GM18507 (cell line): ENCODE measurements at regions not wholly inside any gene's neighbourhood (a gene's known extent, or its start where the extent isn't known, plus 50 kb on each side); places are given as distances from the start of the nearest gene placed in this dataset.

Source experiments
- DNase-seq: peaks from one replicate; pipeline ENCODE4 v3.0.0; 2011; ENCODE audit warnings: low read depth; ENCODE audit not compliant: insufficient read length; ENCODE audit errors: extremely low spot score
- FAIRE-seq: peaks from 2 replicates; lab custom pipeline; 2011; peaks lifted over from hg19 to GRCh38; lab: Jason Lieb, UNC

GRCh38 chr18:40415176-40415791, 1539.8 kb upstream of the PIK3C3 start:
- DNase-seq (no peak), FAIRE-seq (no peak)

DNA sequence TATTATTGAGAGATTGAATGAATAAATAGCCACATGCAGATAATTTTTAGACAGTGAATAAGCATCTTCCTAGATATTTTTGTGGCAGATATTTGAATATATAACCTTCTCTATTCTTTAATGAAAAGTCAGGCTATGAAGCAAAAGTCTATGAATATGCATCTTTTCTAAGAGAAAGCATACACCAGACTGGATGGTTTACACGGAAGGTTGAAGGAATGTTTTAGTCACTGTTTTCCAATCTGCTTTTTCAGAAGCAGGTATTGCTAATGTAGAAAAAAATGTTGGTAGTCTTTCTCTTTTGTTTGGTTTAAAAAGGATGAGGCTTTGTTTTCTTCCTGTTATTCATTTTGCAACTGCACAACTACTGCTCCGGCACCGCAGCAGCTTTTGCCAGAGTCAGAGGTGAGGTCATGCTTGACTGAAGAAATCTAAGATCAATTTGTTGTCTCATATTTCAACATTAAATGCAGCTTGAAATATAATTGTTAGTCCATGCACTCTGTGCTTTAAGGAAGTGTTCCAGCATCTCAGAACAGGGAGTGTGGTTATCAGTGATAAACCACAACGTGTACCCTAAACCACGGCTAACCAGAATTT, 1540.8 kb upstream of the PIK3C3 start:
- FAIRE-seq (no peak), DNase-seq (no peak)

- DNase-seq, result no peak
- no peak for FAIRE-seq
Observed at GRCh38 chr18:40413160-40413559, 1541.9 kb upstream of the PIK3C3 start.

- no peak for FAIRE-seq
- no peak for DNase-seq
Observed at GRCh38 chr18:40412410-40412809, 1542.6 kb upstream of the PIK3C3 start.

DNA sequence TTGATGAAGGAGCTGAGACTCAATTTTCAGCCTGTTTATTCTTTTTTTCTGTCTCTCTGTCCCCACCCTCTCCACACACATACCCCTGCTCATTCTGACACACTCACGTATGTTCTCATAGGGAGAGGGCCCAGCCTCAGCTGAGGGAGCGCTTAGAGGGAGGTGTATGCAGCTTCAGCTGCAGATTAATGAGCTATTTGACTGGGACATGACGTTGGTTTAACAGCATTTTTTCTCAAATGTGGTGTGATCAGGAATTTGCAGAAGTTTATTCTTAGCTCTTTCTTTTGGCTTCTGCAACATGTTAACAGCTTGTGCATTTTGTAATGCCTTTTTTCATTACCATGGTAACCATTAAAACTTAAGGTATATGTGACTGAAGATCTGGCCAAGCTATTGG, 1547.1 kb upstream of the PIK3C3 start:
- no peak for FAIRE-seq
- DNase-seq, result no peak

GRCh38 chr18:40404284-40404683, 1550.8 kb upstream of the PIK3C3 start:
- FAIRE-seq (no peak), DNase-seq (no peak)

- no peak for DNase-seq
- FAIRE-seq, result no peak
Observed at GRCh38 chr18:40402052-40402451, 1553.0 kb upstream of the PIK3C3 start.

DNA sequence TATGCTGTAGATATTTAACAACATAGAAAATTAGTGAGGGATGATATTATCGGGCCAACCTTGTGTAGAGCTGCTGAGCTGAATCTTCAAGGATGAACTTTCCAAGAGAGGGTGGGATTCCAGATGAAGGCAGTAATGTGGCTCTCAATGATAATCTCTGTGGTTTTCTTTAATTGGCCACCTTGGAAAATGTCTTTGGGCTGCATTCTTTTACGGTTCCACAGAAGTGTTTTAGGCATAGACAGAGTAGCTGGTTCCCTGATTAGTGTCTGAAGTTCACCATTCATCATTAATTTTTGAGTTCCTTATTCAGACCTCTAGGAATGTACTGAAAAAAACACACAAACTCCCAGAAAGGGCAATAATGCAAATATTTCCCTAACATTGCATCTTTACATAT, 1566.9 kb upstream of the PIK3C3 start:
- FAIRE-seq (no peak), DNase-seq (no peak)

DNA sequence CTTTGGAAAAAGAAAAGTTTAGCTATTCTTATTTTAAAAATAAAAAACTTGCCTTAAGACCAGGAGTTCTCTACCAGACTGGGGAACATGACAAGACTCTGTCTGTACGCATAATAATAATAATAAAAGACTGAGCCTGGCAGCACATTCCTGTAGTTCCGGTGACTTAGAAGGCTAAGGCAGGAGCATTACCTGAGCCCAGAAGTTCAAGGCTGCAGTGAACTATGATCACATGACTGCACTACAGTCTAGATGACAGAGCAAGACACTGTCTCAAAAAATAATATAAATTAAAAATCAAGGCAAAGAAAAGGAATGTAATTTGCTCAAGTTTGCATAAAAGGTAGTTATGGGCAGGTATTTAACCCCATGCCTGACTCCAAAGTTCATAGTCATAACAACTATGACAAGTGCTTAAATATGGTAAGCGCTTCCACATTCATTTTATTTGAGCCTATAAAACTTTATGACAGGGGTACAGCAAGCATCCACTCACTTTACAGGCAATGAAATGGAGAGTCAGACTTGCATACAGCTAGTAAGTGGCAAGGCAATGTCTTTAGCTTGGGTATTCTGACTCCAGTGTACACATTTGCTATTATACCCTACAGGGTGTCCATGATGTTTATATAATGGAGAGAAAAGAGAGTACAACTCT, 1567.8 kb upstream of the PIK3C3 start:
- FAIRE-seq, result no peak
- DNase-seq, result no peak

GRCh38 chr18:40382197-40382596, 1572.8 kb upstream of the PIK3C3 start:
- FAIRE-seq (no peak), DNase-seq (no peak)

GRCh38 chr18:40380686-40381439, 1574.2 kb upstream of the PIK3C3 start:
- FAIRE-seq (no peak), DNase-seq (no peak)

GRCh38 chr18:40375837-40376236, 1579.2 kb upstream of the PIK3C3 start:
- no peak for DNase-seq
- FAIRE-seq, result no peak

DNA sequence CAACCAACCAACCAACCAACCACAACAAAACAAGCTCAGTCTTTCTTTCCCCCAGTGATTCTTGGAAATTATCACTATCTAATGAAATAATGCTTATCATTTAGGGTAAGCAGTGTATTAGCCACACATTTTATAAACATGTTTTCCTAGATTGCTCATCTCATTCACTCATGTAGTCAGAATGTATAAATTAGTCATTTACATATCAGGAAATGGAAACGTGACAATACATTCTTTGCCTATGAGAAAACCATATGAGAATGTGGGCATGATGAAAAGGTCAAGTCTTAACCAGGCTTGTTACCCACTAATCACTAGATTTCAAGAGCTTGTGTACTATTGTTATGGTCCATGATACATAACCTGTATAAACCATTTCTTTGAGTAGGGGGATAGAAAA, 1583.4 kb upstream of the PIK3C3 start:
- DNase-seq, result no peak
- FAIRE-seq, result no peak

- FAIRE-seq, result no peak
- DNase-seq, result no peak
Observed at GRCh38 chr18:40367576-40367975, 1587.5 kb upstream of the PIK3C3 start.

DNA sequence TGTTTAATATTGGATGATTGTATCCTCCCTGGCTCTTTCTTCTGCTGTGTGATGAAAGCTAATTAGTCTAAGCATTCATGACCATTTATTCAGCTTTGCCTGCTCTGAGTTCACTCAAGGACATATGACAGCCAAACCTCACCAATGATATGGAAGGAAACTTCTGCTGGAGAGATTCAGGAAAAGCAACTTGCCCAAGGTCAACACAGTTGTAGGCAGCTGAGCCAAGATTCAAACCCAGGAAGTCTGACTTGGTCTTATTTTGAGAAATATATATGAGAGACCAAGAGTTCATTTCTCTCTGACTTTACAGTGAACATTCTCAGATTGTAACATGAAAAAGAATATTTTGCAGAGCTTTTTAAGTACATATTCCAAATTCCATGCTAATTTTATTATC, 1588.5 kb upstream of the PIK3C3 start:
- FAIRE-seq (no peak), DNase-seq (no peak)

GRCh38 chr18:40365526-40365925, 1589.5 kb upstream of the PIK3C3 start:
- FAIRE-seq (no peak), DNase-seq (no peak)

- DNase-seq (no peak), FAIRE-seq (no peak)
Observed at GRCh38 chr18:40360558-40360957, 1594.5 kb upstream of the PIK3C3 start.

DNA sequence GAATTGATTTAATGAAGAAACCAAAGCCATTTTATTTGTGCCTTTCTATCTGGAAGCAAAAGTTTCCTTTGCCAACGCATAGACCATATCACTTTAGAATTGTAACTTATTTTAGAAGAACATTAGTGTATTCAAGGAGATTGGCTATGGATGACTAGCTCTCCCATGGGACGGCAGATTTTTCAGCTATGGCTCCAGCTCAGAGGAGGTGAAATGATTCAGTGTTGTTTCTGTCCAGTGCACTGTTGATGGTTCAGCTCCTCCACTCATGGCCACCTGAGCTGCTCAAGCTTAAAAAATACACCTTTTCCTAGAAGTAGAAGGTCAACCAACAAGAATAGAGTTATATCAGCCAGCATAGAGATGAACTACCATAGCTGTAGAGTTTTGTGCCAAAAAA, 1597.5 kb upstream of the PIK3C3 start:
- FAIRE-seq (no peak), DNase-seq (no peak)

- FAIRE-seq (no peak), DNase-seq (no peak)
Observed at GRCh38 chr18:40356168-40356567, 1598.9 kb upstream of the PIK3C3 start.

GRCh38 chr18:40355726-40356125, 1599.3 kb upstream of the PIK3C3 start:
- DNase-seq (no peak), FAIRE-seq (no peak)

DNA sequence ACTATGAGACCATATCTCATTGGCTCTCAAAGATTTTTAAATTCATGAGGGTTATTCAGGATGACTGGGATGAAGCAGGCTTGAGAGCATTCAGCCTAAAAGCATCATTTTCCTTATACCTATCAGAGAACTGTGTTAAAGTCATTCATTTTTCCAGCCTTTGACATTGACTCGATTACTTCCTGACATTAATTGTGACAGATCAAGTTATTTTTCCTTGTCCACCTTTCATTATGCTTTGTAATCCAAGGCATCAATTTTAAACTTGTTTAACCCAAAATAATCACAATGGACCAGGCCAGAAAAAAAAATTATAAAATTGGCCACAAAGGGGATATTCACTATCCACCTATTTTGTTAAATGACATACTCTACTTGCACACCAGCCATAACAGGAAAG, 1606.8 kb upstream of the PIK3C3 start:
- no peak for FAIRE-seq
- no peak for DNase-seq
